HS-27A (cell line): ENCODE measurements at regions not wholly inside any gene's neighbourhood (a gene's known extent, or its start where the extent isn't known, plus 50 kb on each side); places are given as distances from the start of the nearest gene placed in this dataset.
"Not testable (repeated sequence)": the region's sequence is repeated elsewhere in the genome, so short reads cannot be mapped to it uniquely, and the experiment has no call there.

Source experiments
- DNase-seq: peaks from one replicate; pipeline ENCODE4 v3.0.0-alpha.2; 2012; ENCODE audit warnings: low read depth, missing footprints

DNA sequence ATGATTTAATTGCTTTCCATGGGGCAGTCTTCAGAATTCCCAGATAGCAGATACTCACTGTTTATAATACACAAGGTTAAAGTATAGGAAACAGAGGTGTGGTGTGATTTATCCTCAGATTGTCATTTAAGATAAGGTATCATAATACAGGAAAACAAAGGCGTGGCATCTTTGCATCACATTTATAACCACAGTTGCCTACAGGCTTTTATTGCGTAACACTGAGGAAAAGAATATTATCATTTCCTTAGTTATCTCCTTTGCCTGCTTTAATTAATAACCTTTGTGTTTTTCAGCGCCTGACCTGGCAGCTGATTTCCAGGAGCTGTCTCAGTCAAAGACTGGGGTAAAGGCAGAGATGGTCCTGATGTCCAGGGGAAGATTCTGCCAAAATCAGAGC is 68.8 kb downstream of the SSX7 start:
- DNase-seq: no peak

DNA sequence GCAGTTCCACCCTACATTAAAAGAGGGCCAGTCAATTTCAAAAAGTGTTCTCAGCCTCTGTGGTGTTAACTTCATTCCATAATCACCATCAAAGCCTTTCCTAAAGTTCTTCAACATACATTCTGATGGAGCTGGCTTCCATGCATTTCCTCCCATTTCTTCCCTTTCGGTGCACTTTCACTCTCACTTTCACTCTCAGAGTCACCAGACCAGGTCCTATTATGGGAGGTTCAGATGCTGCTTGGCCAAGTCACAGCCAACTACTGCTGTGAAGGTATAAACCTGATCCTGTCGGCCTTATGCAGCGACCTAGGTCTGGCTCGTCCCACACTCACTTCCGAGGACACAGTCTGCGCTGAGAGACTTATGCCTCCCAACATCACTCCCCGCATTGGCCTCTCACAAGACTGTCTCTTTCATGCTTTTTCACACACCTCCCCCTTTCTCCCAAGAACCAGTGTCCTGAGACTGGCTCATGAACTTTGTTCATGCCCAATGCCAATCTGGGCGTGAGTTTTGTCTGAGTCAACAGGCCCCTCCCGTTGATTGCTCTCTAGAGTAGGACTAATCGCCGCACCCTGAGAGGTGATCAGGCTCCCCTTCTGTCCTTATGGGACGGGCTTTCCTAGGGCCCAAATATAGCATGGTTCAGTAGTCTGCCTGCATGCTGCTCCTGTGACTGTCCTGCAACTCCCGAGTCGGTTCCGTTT is 60.8 kb upstream of the XAGE1B start:
- no peak for DNase-seq

DNA sequence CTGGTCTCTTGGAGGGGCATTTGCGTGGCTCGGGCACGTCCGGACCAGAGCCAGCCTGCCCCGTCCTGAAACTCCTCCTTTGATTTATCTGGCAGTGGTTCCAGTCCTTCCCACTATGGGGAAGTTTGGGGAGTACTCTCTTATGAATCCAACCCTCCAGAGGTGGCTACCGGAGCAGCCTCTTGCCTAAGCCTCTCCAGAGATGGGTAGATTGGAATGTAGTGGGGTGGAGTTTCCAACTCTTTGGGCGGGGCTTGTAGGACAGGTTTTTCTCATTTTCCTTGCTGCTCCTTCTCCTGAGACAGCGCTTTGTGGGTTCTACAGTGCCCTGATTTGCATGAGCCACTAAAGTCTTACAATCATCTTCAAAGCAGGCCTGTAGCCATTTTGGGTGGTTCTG is 60.1 kb upstream of the XAGE1B start:
- DNase-seq: no peak

DNA sequence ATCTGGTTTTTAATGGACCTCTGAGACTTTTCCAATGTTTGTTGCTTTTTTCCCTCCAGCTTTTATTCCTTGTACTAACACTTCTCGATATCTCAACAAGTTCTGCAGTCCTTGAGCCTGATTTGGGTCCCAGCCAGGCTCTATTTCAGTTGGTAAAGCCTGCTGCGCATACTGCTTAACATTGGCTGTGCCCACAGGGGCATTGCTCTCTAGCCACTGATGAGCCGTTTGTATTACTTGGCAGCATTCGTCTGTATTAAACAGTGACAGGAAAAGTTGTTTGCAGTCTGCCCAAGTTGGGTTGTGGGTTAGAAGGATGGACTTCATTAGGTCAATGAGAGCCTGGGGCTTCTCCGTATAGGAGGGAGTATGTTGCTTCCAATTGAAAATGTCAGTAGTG is 59.6 kb upstream of the XAGE1B start:
- DNase-seq: no peak

DNA sequence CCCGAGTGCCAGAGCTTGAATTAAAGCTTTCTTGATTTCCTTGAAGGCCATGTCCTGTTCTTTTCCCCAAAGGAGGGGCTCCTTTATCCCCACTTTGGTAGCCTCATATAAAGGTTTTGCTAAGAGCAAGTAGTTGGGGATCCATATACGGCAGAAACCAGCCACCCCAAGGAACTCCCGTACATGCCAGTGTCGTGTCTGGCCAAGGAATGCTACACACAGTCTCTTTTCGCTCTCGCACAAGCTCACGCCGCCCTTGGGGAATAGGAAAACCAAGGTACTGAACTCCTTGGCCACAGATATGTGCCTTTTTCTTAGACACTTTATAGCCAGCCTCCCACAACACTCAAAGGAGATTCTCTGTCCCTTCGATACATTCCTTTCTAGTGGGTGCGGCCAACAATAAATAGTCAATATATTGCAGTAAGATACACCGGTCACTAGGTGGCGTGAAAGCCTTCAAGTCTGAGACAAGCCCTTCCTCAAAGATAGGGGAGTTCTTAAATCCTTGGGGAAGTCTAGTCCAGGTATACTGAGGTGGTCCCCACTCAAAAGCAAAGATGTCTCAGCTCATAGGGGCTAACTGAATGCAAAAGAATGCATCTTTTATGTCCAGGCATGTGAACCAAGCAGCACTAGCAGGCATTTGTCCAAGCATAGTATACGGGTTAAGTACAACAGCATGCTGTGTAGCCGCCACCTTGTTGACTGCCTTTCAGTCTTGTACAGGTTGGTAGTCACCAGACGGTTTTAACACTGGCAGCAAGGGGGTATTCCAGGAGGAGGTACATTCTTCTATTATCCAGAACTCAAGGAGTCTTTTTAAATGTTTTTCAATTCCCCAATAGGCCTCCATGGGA is 57.8 kb upstream of the XAGE1B start:
- peak; percentile 15 for DNase-seq

DNA sequence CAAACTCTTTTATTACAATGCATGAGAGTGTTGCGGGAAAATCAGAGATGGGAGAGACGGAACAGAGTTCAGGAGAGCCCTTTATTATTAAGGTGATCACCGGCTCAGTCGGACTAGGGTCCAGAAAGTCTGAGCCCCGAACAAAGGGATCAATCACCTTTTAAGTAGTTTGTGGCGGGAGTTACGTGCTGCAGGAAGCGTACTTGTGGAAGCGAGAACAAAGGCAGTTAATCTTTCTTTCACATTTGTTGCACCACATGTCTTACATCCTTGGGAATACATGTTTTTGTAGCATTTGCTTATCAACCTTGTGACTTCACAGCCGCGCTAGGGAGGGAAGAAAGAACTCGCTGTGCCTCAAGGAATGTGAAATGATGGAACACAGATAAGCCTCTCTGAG is 51.3 kb upstream of the XAGE1B start:
- DNase-seq: not testable (repeated sequence)
